ENCODE measurements at regions not wholly inside any gene's neighbourhood (a gene's known extent, or its start where the extent isn't known, plus 50 kb on each side); places are given as distances from the start of the nearest gene placed in this dataset.

DNA sequence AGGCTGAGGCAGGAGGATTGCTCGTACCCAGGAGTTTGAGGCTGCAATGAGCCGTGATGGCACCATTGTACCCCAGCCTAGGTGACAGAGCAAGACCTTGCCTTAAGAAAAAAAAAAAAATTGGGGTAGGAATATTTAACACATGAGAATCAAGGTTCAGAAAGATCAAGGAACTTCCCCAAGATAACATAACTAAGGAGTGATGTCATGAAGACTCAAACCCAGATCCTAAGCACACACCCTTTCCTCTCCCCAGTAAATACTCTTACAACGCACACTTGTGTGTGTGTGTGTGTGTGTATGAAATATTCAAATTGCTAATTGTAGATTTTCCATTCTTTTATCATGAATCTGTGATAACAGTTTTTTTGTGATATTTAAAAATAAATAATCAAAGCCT is 90.6 kb upstream of the NUDT4 start:
- Histone ChIP-seq H3K4me1 (ENCODE audit: control insufficient read depth in 1 of 2, low read depth in 2 of 2) (no peaks in the 10 kb centered on the region), H3K9me3 (no peaks in the 10 kb centered on the region), H3K27me3 (replicated peaks; ENCODE audit: insufficient read depth) (no peaks in the 10 kb centered on the region), H3K4me3 (no peak overlapping the region), H3K27ac (no peak overlapping the region), H3K36me3 (no peaks in the 10 kb centered on the region)
- TF ChIP-seq, protein P1, sequence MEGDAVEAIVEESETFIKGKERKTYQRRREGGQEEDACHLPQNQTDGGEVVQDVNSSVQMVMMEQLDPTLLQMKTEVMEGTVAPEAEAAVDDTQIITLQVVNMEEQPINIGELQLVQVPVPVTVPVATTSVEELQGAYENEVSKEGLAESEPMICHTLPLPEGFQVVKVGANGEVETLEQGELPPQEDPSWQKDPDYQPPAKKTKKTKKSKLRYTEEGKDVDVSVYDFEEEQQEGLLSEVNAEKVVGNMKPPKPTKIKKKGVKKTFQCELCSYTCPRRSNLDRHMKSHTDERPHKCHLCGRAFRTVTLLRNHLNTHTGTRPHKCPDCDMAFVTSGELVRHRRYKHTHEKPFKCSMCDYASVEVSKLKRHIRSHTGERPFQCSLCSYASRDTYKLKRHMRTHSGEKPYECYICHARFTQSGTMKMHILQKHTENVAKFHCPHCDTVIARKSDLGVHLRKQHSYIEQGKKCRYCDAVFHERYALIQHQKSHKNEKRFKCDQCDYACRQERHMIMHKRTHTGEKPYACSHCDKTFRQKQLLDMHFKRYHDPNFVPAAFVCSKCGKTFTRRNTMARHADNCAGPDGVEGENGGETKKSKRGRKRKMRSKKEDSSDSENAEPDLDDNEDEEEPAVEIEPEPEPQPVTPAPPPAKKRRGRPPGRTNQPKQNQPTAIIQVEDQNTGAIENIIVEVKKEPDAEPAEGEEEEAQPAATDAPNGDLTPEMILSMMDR (IDR thresholded peaks at IDR 0.05): no peak
- DNase-seq (ENCODE audit: low spot score) (no peak), ATAC-seq (ENCODE audit: insufficient number of reproducible peaks, low FRiP score, low read depth) (no peak)

DNA sequence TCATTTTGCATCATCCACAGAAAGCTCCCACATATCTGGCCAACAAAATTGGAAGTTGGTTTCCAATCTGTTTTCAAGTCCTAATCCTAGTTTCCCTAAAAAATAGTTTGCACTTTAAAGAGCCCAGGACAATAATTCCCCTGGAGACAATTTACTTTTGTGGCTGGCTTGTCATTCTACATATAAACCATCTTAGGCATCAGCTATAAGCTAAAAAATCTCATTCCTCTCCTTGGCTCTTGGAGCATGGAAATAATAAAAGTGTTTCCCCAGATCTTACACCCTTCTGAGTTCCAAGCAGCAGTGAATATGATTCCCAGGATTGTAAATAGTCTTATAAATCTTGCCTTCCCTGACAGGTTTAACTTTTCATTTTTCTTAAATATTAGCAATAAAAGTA is 89.1 kb upstream of the NUDT4 start:
- DNase-seq (ENCODE audit: low spot score) (no peak), ATAC-seq (ENCODE audit: insufficient number of reproducible peaks, low FRiP score, low read depth) (no peak)
- H3K36me3 ChIP-seq: no peaks in the 10 kb centered on the region
- no peaks in the 10 kb centered on the region for H3K4me1 ChIP-seq (ENCODE audit: control insufficient read depth in 1 of 2, low read depth in 2 of 2)
- no peak overlapping the region for H3K27ac ChIP-seq
- H3K4me3 ChIP-seq: no peak overlapping the region
- H3K27me3 ChIP-seq (replicated peaks; ENCODE audit: insufficient read depth): no peaks in the 10 kb centered on the region
- H3K9me3 ChIP-seq: no peaks in the 10 kb centered on the region
- TF ChIP-seq, protein P1 (IDR thresholded peaks at IDR 0.05): no peak

DNA sequence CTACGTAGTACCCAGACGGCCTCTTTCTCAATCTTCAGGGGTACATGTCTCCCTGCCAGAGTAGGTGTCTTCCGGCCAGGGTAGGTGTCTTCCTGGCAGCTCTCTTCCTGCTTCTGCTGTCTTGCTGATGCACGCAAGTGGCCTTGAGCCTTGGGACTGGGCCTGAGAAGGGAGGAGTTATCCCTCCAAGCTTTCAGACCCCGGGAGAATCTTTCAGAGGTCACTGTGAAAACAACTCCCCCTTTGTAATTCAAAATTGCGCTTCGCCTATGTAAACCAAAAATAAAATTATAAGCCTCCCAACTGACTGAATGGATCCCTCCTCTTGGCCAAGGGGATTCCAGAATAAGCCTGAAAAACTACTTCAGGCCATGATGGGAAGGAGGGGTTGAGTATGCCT is 87.3 kb upstream of the NUDT4 start:
- TF ChIP-seq, protein P1 (IDR thresholded peaks at IDR 0.05): no peak
- H3K36me3 ChIP-seq: no peaks in the 10 kb centered on the region
- ATAC-seq (ENCODE audit: insufficient number of reproducible peaks, low FRiP score, low read depth) (no peak), DNase-seq (ENCODE audit: low spot score) (no peak)
- H3K4me3 ChIP-seq: no peak overlapping the region
- H3K4me1 ChIP-seq (ENCODE audit: control insufficient read depth in 1 of 2, low read depth in 2 of 2): no peaks in the 10 kb centered on the region
- no peaks in the 10 kb centered on the region for H3K9me3 ChIP-seq
- no peaks in the 10 kb centered on the region for H3K27me3 ChIP-seq (replicated peaks; ENCODE audit: insufficient read depth)
- no peak overlapping the region for H3K27ac ChIP-seq

DNA sequence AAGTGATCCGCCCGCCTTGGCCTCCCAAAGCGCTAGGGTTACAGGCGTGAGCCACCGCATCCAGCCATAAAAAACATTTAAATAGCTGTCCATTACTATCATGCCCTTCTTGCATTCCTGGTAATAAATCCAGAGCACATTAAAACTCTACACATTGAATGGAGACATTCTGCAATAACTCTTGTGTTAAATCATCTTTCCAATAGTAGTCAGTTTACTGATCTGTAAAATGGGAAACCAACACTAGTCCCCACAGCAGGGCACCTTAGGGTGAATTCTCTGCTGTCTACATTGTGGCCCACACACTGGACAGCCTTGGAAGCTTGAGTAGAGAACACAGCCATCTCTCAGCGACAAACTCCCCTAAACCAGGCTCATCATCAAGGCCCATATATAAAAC is 85.5 kb upstream of the NUDT4 start:
- DNase-seq (ENCODE audit: low spot score): no peak
- Histone ChIP-seq H3K4me1 (ENCODE audit: control insufficient read depth in 1 of 2, low read depth in 2 of 2) (no peaks in the 10 kb centered on the region), H3K36me3 (no peaks in the 10 kb centered on the region), H3K27me3 (replicated peaks; ENCODE audit: insufficient read depth) (no peaks in the 10 kb centered on the region), H3K27ac (no peak overlapping the region), H3K4me3 (no peak overlapping the region), H3K9me3 (no peaks in the 10 kb centered on the region)
- TF ChIP-seq, protein P1 (IDR thresholded peaks at IDR 0.05): no peak
- ATAC-seq (ENCODE audit: insufficient number of reproducible peaks, low FRiP score, low read depth): no peak

DNA sequence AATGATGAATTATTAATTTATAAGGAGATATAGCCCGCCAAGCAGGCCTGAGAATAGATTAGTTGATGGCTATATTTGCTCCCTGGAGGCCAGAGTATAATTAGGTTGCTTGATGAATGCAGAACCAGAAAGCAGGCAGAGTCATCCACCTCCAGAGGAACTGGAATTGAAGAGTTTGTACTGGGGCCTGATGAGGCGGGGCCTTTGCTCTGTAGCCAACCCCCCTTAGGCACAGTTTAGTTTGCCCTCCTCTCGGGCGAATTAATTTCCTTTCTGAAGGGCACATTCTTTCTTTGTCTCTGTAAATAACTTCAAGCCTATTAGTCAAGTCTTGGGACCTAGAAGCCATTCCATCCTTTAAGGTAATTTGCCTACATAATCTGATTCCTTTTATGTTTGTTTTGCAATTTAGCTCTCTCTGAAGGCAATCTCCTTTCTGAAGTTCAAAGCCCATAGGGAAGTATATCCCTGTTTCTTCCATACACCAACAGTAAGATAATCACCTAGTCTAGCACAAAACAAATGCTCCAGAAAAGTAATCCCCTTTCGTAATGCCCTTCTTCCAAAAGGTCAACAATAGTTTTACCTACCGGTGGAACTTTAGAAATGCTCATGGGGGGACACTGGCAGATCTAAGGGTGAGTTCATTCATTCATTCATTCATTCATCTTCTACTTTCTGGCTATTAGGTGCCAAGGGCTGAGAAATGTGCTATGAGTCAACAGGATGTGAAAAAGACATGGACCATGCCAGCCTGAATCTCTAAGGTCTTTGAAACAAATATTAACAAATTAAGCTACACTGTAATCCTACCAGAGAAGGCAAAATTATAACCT is 84.8 kb upstream of the NUDT4 start:
- no peak overlapping the region for H3K4me3 ChIP-seq
- no peak for ATAC-seq (ENCODE audit: insufficient number of reproducible peaks, low FRiP score, low read depth)
- H3K4me1 ChIP-seq (ENCODE audit: control insufficient read depth in 1 of 2, low read depth in 2 of 2): no peaks in the 10 kb centered on the region
- no peak overlapping the region for H3K27ac ChIP-seq
- no peak for DNase-seq (ENCODE audit: low spot score)
- H3K36me3 ChIP-seq: no peaks in the 10 kb centered on the region
- H3K9me3 ChIP-seq: no peaks in the 10 kb centered on the region
- H3K27me3 ChIP-seq (replicated peaks; ENCODE audit: insufficient read depth): no peaks in the 10 kb centered on the region
- TF ChIP-seq, protein P1 (IDR thresholded peaks at IDR 0.05): no peak
